ENCODE measurements at regions not wholly inside any gene's neighbourhood (a gene's known extent, or its start where the extent isn't known, plus 50 kb on each side); places are given as distances from the start of the nearest gene placed in this dataset.

- DNase-seq (ENCODE audit: low spot score): peak; percentile 7
These were observed 402.4 kb upstream of the LRRC4C start for GRCh38 chr11:41861838-41862237.

DNA sequence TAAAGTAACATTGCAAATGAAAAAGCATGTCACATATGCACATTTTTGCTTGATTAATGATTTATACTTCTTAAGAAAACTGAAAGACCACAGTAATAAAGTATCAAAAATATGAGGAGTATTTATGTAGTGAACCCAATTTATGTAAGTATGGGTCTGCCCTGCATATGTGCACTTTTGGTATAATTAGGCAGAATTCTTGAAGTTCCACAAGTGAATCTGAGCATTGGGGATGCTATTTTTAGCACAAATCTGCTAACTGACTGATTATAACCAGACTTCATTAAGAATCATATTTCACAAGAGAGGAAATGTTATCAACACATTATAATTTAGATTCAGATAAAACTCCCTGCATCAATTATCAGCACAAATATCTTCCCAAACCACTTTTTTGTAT lies 407.1 kb upstream of the LRRC4C start:
- DNase-seq (ENCODE audit: low spot score): no peak

GRCh38 chr11:41868606-41869005 lies 409.2 kb upstream of the LRRC4C start:
- DNase-seq (ENCODE audit: low spot score): no peak

DNA sequence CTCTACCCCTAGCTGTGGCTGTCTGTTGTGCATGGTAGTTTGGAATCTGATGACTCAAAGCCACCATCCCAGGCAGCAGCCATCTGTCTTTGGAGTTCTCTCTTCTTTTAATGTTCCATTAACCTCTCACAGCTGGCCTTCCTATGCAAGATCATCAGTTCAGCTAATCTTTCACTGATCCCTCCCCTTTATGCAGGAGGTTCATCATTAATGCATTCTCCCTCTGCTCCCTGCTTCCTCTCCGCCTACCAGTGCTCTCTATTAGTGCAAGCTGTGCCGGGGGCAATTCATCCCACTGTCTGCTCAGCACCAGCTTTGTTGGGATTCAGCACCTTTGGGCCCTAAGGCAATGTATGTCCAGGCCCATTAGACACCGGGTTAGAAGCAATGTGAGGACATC lies 413.0 kb upstream of the LRRC4C start:
- no peak for DNase-seq (ENCODE audit: low spot score)

DNA sequence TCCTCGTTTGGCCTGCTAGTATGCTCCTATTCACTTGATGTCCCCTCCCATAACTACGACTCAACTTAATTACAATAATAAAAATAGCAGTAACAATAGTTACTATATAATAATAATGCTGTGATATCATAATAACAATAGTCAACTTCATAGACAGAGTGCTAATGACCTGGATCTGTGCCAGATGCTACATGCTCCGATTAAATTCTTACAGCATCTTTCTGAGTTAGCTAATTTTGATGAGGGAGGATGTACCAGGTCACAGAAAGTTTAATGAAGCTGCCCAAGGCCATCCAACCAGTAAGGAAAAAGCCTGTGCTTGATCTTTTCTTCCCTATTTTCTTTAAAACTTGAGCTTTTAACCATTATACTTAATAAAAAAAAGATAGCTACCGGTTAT lies 413.4 kb upstream of the LRRC4C start:
- no peak for DNase-seq (ENCODE audit: low spot score)

DNA sequence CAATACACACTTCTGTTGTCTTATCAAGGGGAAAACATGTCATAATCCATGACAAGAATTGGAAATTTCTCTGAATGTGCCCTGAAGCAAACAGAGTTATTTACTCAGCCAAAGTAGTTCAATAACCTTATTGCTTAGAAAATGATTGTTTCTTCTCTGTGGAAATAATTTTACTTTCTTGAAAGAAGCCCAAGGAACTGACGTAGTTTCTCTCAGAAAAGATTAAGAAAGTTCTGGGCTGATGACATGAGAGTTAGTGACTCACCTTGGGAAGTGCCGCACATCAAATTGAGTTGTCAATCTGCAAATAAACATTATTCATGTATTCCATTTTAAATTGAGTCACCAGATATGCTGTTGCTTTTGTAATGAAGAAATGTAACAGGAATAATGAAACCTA lies 418.6 kb upstream of the LRRC4C start:
- DNase-seq (ENCODE audit: low spot score): peak; percentile 14

DNA sequence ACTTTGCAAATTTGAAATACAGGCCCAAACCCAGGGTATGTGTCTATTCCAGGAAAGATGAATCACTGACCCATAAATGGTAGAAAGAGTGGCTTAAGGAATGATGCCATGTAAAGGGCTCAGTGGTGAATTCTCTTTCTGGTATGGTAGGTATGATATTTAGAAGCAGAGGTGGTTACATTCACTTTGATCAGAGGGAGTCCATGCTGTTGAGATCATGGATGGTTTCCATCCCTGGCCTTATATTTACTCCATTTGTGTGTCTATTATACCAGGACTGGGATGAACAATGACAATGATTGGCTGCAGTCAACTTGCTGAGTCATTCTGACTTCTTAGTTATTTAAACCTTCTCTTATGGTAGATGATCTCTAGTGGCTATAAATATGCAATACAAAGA lies 419.8 kb upstream of the LRRC4C start:
- DNase-seq (ENCODE audit: low spot score): peak; percentile 77

GRCh38 chr11:41895081-41895480 lies 435.6 kb upstream of the LRRC4C start:
- no peak for DNase-seq (ENCODE audit: low spot score)

DNA sequence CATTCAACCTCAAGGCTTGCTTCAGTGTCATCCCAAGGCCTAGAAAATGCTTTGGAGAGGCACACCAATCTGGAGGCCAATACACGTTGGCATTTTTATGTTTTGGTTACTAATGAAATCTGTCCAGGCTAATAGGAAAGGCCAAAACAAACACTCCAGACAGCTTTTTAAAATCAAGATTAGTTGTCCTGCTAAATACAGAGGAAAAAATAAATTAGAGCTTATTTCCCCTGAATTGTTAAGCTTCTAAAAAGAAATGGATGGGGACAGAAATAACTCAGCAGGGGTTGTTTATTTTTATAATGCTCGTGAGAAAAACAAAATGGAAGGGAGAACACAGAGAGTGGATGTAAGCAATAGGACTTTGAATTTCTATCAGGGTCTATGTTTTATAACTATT lies 438.5 kb upstream of the LRRC4C start:
- DNase-seq (ENCODE audit: low spot score): no peak

DNA sequence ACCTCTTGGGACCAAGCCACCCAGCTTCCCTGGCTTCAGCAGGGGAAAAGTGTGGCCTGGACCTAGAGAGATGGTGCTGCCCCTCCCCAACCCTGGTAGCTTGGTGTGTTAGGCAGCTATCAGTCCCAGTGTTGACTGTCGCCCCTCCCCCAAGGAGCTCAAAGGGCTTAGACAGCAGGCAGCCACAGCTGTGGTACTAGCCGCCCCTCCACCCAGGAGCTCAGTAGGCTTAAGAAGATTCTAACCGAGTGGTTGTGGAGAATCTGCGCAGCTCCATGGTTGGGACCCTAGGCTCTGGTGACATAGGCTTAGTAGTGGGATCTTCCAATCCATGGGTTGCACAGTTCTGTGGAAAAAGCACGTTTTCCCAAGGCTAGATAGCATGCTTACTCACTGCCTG lies 458.4 kb upstream of the LRRC4C start:
- no peak for DNase-seq (ENCODE audit: low spot score)

DNA sequence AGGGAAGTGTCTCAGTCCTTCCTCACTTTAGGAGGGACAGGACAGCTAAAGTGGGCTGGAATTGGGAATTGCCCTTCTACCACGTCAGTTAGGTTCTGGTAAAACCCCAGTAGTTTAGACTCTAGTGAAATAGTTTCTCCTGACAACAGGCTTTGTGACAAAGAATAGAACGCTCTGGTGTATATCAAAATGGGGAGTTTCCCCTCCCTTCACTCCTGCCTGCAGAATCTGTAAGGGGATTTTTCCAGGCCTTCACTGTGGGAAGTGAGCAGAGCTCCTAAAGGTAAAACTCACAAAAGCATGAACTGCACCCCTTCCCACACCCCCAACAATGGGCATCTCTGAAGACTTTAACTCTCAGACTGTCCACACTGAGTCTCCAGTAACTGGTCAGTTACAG lies 460.9 kb upstream of the LRRC4C start:
- DNase-seq (ENCODE audit: low spot score): no peak

GRCh38 chr11:41921746-41922390 lies 462.4 kb upstream of the LRRC4C start:
- no peak for DNase-seq (ENCODE audit: low spot score)

- DNase-seq (ENCODE audit: low spot score): no peak
These were observed 466.9 kb upstream of the LRRC4C start for GRCh38 chr11:41926339-41926738.

DNA sequence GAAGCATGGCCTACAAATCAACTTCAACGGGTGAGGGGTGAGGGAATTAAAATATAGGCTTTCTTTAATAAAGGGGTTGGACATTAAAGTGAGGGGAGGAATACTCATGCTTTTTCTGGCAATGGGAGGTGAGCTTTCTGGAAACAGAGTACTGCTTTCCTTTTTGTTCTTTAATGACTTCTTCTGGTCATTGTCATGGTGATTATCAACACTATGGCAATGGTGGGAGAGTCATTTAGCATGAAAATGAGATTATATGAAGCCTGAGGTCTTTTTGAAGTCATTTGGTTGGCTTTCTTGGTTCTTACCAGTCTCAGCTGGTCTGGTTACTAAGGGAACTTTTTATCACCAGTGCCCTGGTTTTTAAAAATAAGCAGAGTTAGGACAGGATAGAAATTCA lies 475.8 kb upstream of the LRRC4C start:
- DNase-seq (ENCODE audit: low spot score): peak; percentile 49

- peak; percentile 14 for DNase-seq (ENCODE audit: low spot score)
These were observed 476.3 kb upstream of the LRRC4C start for GRCh38 chr11:41935795-41936194.

DNA sequence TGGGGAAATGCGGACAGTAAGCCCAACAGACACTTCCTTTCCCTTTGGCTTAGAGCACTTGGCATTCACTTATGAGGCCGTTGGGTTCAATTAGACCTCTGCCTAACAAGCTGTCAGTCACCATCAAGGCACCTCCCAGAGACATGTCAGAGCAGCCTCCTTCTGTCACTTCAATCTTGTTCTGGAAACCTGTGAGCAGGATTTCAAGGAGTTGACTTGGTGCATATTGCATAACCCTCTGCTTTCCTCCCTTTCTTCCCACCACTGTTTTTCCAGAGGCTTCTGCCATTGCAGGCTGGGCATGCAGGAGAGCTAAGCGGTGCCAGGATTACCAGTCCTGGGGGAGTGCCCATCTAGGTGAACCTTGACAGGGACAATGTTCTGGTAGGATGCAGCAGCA lies 484.2 kb upstream of the LRRC4C start:
- no peak for DNase-seq (ENCODE audit: low spot score)

DNA sequence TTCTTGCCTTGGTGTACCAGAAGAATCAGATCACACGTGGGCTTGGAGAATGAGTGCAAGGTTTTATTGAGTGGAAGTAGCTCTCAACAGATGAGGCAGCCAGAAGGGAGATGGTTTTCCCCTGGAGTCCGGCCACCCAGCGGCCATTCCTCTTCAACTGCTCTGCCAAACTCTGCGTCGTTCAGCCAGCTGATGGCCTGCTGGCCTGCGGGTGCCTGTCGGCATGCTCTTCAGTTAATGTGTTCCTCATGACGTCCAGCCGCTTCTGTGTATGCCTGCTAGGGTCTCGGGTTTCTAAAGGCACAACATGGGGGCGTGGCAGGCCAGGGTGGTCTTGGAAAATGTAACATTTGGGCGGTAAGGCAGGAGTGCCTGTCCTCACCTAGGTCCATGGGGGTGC lies 487.9 kb upstream of the LRRC4C start:
- DNase-seq (ENCODE audit: low spot score): no peak

- no peak for DNase-seq (ENCODE audit: low spot score)
These were observed 491.2 kb upstream of the LRRC4C start for GRCh38 chr11:41950470-41951143.

- peak; percentile 75 for DNase-seq (ENCODE audit: low spot score)
These were observed 494.6 kb upstream of the LRRC4C start for GRCh38 chr11:41954034-41954433.

- no peak for DNase-seq (ENCODE audit: low spot score)
These were observed 495.6 kb upstream of the LRRC4C start for GRCh38 chr11:41955066-41955465.

DNA sequence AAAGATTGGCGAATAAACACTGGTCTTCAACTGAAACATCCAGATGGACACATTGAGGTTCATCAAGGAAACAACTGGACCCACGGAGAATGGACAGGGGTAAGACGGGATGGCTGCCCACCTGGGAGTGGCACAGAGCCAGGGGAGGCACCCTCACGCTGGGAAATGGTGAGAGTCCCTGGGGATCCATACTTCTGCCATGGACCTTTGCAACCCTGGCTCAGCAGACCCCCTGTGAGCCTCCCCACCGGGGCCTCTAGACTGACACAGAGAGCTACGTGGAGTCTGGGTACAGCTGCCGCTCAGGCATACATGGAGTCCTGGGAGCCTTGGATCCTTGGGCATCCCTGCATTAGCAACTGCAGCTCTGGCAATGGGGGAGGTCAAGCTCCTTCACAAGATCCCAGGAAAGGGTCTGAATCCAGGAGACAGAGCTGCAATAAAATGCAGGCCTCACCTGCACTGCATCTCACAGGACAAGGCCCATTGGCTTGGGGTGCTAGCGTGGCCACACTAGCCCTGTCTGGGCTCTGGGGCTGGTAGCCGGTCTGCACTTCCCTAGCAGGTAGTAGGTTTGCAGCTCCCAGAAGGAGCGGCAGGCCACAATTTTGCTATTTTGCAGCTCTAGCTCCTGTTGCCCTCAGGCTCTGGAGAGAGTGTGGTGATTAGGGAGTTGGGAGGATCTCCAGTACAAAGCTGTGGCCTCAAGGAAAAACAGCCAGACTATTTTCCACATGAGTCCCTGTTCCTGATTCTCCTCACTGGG lies 496.4 kb upstream of the LRRC4C start:
- DNase-seq (ENCODE audit: low spot score): no peak

DNA sequence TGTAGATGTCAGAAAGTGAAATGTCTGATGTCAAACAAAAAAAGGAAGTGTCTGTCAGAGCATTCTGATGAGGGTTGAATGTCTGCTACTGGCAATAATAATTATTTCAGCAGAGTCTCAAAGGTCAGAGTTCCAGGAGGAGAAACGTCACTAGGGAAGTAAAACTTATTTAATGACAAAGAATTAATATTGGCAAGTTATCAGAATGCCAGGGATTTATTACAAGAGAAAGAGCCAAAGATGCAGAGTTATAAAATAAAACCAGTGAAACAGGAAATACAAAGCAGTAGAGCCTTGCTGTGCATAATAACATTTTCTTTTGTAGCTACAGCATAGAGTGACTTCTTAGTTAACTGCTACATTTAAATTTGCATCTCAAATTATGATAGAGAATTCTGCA lies 504.0 kb upstream of the LRRC4C start:
- no peak for DNase-seq (ENCODE audit: low spot score)

DNA sequence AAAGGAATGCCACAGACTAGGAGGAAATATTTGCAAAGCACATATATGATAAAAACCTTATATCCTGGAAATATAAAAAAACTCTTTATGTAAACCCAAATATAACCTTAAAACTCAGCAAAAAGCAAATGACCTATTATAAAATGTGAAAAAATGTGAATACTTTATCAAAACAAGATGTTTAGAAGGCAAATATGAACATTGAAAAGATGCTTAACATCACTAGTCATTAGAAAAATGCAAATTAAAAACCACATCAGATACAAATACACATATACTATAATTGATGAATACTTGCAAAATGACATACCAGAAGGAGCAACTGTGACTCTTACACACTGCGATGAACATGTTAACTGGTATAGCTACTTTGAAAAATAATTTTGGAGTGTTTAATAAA lies 511.2 kb upstream of the LRRC4C start:
- DNase-seq (ENCODE audit: low spot score): no peak

All from H4 (cell line).